K562 (cell line): ENCODE measurements at regions not wholly inside any gene's neighbourhood (a gene's known extent, or its start where the extent isn't known, plus 50 kb on each side); places are given as distances from the start of the nearest gene placed in this dataset.

Source experiments
- ZBTB17 ChIP-seq: fragments of 450-650 bp; formaldehyde crosslinking; IDR thresholded peaks from 2 replicates; pipeline ENCODE4 v1.4.0; 2020; ENCODE audit warnings: mild to moderate bottlenecking
- ZKSCAN3 ChIP-seq: fragments of 250-450 bp; sonication (Bioruptor Pico); IDR thresholded peaks from 2 replicates; pipeline ENCODE4 v1.4.0; 2020
- ZNF143 ChIP-seq: sonication (generic); formaldehyde crosslinking; IDR thresholded peaks from 2 replicates; pipeline ENCODE4 v1.9.0; 2022; ENCODE audit warnings: mild to moderate bottlenecking, missing genetic modification reagents
- TF ChIP-seq, protein P1 (sequence below), 2 experiments: fragments of 450-650 bp; IDR thresholded peaks; 2 replicates each; pipeline ENCODE4 v1.6.1; 2016; ENCODE audit warnings: mild to moderate bottlenecking in 2 of 2, borderline replicate concordance in 1 of 2, low read depth in 1 of 2, moderate library complexity in 1 of 2

DNA sequence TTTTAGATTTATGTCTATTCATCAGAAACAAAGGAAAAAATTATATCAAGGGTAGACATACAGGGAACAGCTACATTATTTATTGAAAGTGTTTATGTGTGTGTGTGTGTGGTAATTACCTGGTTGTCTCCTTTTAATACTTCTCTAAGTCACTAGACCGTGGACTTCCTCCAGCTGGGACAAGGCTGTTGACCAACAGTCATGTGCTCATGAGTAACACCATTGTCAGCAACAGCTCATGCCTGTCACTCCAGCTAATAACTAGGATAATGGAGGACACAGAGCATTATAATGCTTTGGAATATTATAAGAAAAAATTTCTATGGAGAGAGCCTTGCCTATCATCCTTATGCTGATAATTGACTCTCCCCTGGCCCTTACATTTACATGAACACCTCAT lies 125.3 kb upstream of the SALL1 start (continued):
- TF ChIP-seq, protein P1, sequence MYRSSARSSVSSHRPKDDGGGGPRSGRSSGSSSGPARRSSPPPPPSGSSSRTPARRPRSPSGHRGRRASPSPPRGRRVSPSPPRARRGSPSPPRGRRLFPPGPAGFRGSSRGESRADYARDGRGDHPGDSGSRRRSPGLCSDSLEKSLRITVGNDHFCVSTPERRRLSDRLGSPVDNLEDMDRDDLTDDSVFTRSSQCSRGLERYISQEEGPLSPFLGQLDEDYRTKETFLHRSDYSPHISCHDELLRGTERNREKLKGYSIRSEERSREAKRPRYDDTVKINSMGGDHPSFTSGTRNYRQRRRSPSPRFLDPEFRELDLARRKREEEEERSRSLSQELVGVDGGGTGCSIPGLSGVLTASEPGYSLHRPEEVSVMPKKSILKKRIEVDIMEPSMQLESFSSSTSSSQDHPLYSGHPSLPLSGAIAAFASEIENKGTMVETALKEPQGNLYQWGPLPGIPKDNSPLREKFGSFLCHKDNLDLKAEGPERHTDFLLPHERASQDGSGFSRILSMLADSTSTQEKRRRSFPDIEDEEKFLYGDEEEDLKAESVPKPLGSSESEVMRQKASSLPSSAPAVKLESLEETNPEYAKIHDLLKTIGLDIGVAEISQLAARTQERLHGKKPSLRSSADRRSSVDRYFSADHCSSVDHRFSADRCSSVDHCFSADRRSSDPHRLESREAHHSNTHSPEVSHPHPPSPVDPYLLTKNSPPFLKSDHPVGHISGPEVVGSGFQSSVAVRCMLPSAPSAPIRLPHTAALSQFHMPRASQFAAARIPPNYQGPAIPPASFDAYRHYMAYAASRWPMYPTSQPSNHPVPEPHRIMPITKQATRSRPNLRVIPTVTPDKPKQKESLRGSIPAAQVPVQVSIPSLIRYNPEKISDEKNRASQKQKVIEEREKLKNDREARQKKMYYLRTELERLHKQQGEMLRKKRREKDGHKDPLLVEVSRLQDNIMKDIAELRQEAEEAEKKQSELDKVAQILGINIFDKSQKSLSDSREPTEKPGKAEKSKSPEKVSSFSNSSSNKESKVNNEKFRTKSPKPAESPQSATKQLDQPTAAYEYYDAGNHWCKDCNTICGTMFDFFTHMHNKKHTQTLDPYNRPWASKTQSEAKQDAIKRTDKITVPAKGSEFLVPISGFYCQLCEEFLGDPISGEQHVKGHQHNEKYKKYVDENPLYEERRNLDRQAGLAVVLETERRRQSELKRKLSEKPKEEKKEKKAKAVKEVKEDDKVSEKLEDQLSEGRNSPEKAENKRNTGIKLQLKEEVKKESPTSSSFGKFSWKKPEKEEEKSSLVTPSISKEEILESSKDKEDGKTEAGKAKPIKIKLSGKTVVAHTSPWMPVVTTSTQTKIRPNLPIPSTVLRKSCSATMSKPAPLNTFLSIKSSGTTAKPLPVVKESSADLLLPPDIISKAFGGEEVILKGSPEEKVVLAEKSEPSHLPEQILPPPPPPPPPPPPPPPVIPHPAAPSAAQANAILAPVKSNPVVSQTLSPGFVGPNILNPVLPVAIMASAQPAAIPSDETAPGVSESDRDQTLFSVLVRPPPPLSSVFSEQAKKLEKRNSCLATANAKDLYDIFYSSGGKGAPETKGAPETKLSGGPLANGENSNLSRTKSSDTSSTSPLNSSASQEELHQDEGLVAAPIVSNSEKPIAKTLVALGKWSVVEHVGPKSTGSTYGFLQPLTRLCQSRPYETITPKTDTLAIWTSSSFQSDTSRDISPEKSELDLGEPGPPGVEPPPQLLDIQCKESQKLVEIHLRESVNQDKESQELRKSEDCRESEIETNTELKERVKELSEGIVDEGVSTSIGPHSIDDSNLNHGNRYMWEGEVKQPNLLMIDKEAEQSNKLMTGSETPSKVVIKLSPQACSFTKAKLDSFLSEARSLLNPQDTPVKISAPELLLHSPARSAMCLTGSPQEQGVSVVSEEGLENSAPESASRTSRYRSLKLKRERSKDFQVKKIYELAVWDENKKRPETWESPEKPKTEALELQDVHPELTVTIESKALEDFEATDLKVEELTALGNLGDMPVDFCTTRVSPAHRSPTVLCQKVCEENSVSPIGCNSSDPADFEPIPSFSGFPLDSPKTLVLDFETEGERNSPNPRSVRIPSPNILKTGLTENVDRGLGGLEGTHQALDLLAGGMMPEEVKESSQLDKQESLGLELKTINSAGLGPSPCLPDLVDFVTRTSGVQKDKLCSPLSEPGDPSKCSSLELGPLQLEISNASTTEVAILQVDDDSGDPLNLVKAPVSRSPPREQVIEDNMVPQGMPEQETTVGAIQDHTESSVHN (IDR thresholded peaks at IDR 0.05; ENCODE audit: borderline replicate concordance in 1 of 2, low read depth in 1 of 2) = no peak
- TF ChIP-seq ZKSCAN3 (CRISPR knock-in tag) (no peak), ZBTB17 (CRISPR knock-in tag) (no peak), ZNF143 (CRISPR knock-in tag) (no peak)
